Neuronal stem cell (in vitro differentiated cells): ENCODE measurements at regions not wholly inside any gene's neighbourhood (a gene's known extent, or its start where the extent isn't known, plus 50 kb on each side); places are given as distances from the start of the nearest gene placed in this dataset.

Experiments
- DNase-seq: peaks from one replicate; pipeline ENCODE4 v3.0.0-alpha.2; 2013; ENCODE audit warnings: low spot score
- H2AFZ ChIP-seq: one replicate; pipeline ENCODE4 v1.6.1; 2013; ENCODE audit warnings: mild to moderate bottlenecking, low read length, inconsistent platforms
- H2AK5ac ChIP-seq: 2 replicates; pipeline ENCODE4 v1.6.1; 2013; ENCODE audit warnings: low read depth, mild to moderate bottlenecking, inconsistent platforms, low read length, moderate library complexity, mixed read lengths
- H2BK120ac ChIP-seq: 2 replicates; pipeline ENCODE4 v1.6.1; 2013; ENCODE audit warnings: low read depth, mild to moderate bottlenecking, inconsistent platforms, low read length, moderate library complexity, mixed read lengths
- H2BK12ac ChIP-seq: one replicate; pipeline ENCODE4 v1.6.1; 2013; ENCODE audit warnings: low read length, inconsistent platforms
- H2BK15ac ChIP-seq: 2 replicates; pipeline ENCODE4 v1.6.1; 2013; ENCODE audit warnings: mild to moderate bottlenecking, low read length, inconsistent platforms, mixed read lengths
- H2BK5ac ChIP-seq: one replicate; pipeline ENCODE4 v1.6.1; 2013; ENCODE audit warnings: inconsistent platforms, mild to moderate bottlenecking, low read length, moderate library complexity
- H3K14ac ChIP-seq: one replicate; pipeline ENCODE4 v1.6.1; 2013; ENCODE audit warnings: low read length, inconsistent platforms
- H3K18ac ChIP-seq: 2 replicates; pipeline ENCODE4 v1.6.1; 2013; ENCODE audit warnings: low read length, inconsistent platforms
- H3K23ac ChIP-seq: 2 replicates; pipeline ENCODE4 v1.6.1; 2013; ENCODE audit warnings: low read depth, mild to moderate bottlenecking, mixed read lengths, low read length, inconsistent platforms; ENCODE audit not compliant: poor library complexity
- H3K27ac ChIP-seq: replicated peaks from 3 replicates; pipeline ENCODE4 v1.5.1; 2013; ENCODE audit warnings: low read length, inconsistent platforms
- H3K27me3 ChIP-seq, 3 experiments: 2 replicates each; pipeline ENCODE4 v1.6.1; 2013; ENCODE audit warnings: low read length in 3 of 3, mild to moderate bottlenecking in 2 of 3, inconsistent platforms in 1 of 3, low read depth in 1 of 3, mixed read lengths in 1 of 3, moderate library complexity in 1 of 3; ENCODE audit not compliant: control insufficient read depth in 3 of 3, insufficient read depth in 3 of 3
- H3K36me3 ChIP-seq, 2 donors: replicated peaks in 1 of 2; 2 replicates each; pipeline ENCODE4 v1.6.1; 2013; ENCODE audit warnings: low read length in 2 of 2; ENCODE audit not compliant: control insufficient read depth in 2 of 2, insufficient read depth in 2 of 2
- H3K4ac ChIP-seq: 2 replicates; pipeline ENCODE4 v1.6.1; 2013; ENCODE audit warnings: inconsistent platforms, mild to moderate bottlenecking, low read length, moderate library complexity
- H3K4me1 ChIP-seq, 2 donors: 1 replicate in 1 of 2; 2 replicates in 1 of 2; pipeline ENCODE4 v1.6.1; 2013; ENCODE audit warnings: low read length in 2 of 2, low read depth in 1 of 2; ENCODE audit not compliant: control insufficient read depth in 2 of 2, insufficient read depth in 1 of 2
- H3K4me2 ChIP-seq: one replicate; pipeline ENCODE4 v1.6.1; 2013; ENCODE audit warnings: mild to moderate bottlenecking, low read length, inconsistent platforms; ENCODE audit not compliant: insufficient read depth, poor library complexity, severe bottlenecking
- H3K4me3 ChIP-seq, 2 donors: 2 replicates each; pipeline ENCODE4 v1.5.1; 2013; ENCODE audit warnings: low read length in 2 of 2, mild to moderate bottlenecking in 2 of 2, inconsistent platforms in 1 of 2, moderate library complexity in 1 of 2
- H3K79me1 ChIP-seq: one replicate; pipeline ENCODE4 v1.6.1; 2013; ENCODE audit warnings: low read depth, mild to moderate bottlenecking, inconsistent platforms, low read length, moderate library complexity
- H3K9ac ChIP-seq: one replicate; pipeline ENCODE4 v1.6.1; 2013; ENCODE audit warnings: mild to moderate bottlenecking, low read depth, low read length, inconsistent platforms; ENCODE audit not compliant: poor library complexity
- H3K9me3 ChIP-seq, 2 donors: replicated peaks in 1 of 2; 2 replicates each; pipeline versions ENCODE3 to v1.6.1; 2013; ENCODE audit warnings: low read length in 2 of 2, mild to moderate bottlenecking in 2 of 2, inconsistent platforms in 1 of 2, low read depth in 1 of 2, mixed read lengths in 1 of 2, moderate library complexity in 1 of 2; ENCODE audit not compliant: control insufficient read depth in 2 of 2, insufficient read depth in 1 of 2
- H4K8ac ChIP-seq: one replicate; pipeline ENCODE4 v1.6.1; 2013; ENCODE audit warnings: low read depth, mild to moderate bottlenecking, inconsistent platforms, low read length, moderate library complexity
- H4K91ac ChIP-seq: one replicate; pipeline ENCODE4 v1.6.1; 2013; ENCODE audit warnings: low read length, low read depth, mild to moderate bottlenecking, inconsistent platforms; ENCODE audit not compliant: poor library complexity
- WGBS, 2 donors: extraction: QIAGEN DNeasy Blood & Tissue Kit; methylation state at CpG; one replicate each; pipeline ENCODE4 v1.1.7; 2013; ENCODE audit warnings: missing lambda C conversion rate in 2 of 2, mixed read lengths in 1 of 2; ENCODE audit not compliant: insufficient read length in 2 of 2, insufficient replicate concordance in 1 of 2; ENCODE audit errors: extremely low coverage in 2 of 2; 5-methylcytosine and 5-hydroxymethylcytosine counted together

DNA sequence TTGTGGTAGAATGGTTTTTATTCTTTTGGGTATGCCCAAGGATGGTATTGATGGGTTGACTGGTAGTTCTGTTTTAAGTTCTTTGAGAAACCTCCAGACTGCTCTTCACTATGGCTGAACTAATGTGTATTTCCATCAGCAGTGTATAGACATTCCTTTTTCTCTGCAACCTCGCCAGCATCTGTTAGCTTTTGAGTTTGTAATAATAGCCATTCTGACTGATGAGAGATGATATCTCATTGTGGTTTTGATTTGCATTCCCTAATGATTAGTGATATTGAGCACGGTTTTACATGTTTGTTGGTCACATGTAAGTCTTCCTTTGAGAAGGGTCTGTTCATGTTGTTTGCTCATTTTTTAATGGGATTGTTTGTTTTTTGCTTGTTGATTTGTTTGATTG, 1348.7 kb upstream of the NXPH2 start:
- no peaks in the 10 kb centered on the region for H3K4me1 ChIP-seq
- WGBS, 2 donors: no CpG with 5 or more reads among the region's 2 CpGs

GRCh38 chr2:140122001-140122400, 1341.8 kb upstream of the NXPH2 start:
- no CpG with 5 or more reads among the region's 5 CpGs for WGBS, 2 donors
- DNase-seq: no peak

More for the DNA sequence above, 1348.7 kb upstream of the NXPH2 start:
- no peak overlapping the region for H3K9ac ChIP-seq
- no peak overlapping the region for H3K23ac ChIP-seq
- H2AK5ac ChIP-seq: no peak overlapping the region
- H4K91ac ChIP-seq: no peak overlapping the region
- H2BK15ac ChIP-seq: no peak overlapping the region
- no peaks in the 10 kb centered on the region for H3K27me3 ChIP-seq
- H2BK120ac ChIP-seq: no peak overlapping the region
- H3K27ac ChIP-seq: no peak overlapping the region
- no peaks in the 10 kb centered on the region for H3K79me1 ChIP-seq
- DNase-seq: no peak
- H3K14ac ChIP-seq: no peak overlapping the region
- H2AFZ ChIP-seq: no peak overlapping the region
- no peak overlapping the region for H4K8ac ChIP-seq
- no peak overlapping the region for H3K4me3 ChIP-seq
- H3K4me2 ChIP-seq: no peak overlapping the region
- H3K4ac ChIP-seq: no peak overlapping the region
- no peaks in the 10 kb centered on the region for H3K36me3 ChIP-seq
- H2BK12ac ChIP-seq: no peak overlapping the region
- no peak overlapping the region for H3K18ac ChIP-seq
- no peak overlapping the region for H2BK5ac ChIP-seq
- H3K9me3 ChIP-seq: no peaks in the 10 kb centered on the region

DNA sequence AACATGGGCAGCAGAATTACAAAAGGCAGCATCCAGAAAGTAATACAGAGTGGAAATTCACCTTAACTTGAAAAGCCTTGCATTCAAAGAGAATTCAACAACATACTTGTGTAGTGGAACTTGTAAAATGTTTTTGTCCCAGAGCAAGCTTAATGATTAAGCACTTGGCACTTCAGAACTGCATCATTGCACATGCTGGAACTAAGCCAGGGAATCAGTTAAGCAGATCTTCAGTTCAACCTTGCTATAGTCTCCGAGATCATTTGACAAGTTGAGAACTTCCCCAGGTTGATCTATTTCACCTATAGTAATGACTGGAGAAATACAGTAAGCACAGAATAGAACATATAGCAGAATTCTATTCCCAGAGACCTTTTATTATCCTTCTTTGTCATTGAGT, 1337.2 kb upstream of the NXPH2 start:
- Histone ChIP-seq H3K9me3 (no peaks in the 10 kb centered on the region), H3K4ac (no peak overlapping the region), H3K4me1 (no peaks in the 10 kb centered on the region), H3K27ac (no peak overlapping the region), H2AK5ac (no peak overlapping the region), H2AFZ (no peak overlapping the region), H2BK12ac (no peak overlapping the region), H3K36me3 (peaks cover 0 to 1% of the 10 kb centered on the region in 2 donors), H3K23ac (no peak overlapping the region), H3K9ac (no peak overlapping the region), H2BK15ac (no peak overlapping the region), H3K27me3 (no peaks in the 10 kb centered on the region), H3K14ac (no peak overlapping the region), H4K8ac (no peak overlapping the region), H3K79me1 (no peaks in the 10 kb centered on the region), H3K4me2 (no peak overlapping the region), H2BK120ac (no peak overlapping the region), H2BK5ac (no peak overlapping the region), H3K4me3 (no peak overlapping the region), H3K18ac (no peak overlapping the region), H4K91ac (no peak overlapping the region)
- no CpG with 5 or more reads among the region's 1 CpG for WGBS, 2 donors
- DNase-seq: no peak

More at GRCh38 chr2:140122001-140122400, 1341.8 kb upstream of the NXPH2 start:
- Histone ChIP-seq H2AK5ac (no peak overlapping the region), H3K9me3 (no peaks in the 10 kb centered on the region), H4K91ac (no peak overlapping the region), H3K18ac (no peak overlapping the region), H2AFZ (peak overlapping the region; percentile 6), H4K8ac (no peak overlapping the region), H3K27me3 (no peaks in the 10 kb centered on the region), H3K23ac (no peak overlapping the region), H3K4me2 (no peak overlapping the region), H3K4me3 (no peak overlapping the region), H3K4ac (no peak overlapping the region), H2BK5ac (no peak overlapping the region), H3K27ac (no peak overlapping the region), H3K36me3 (peaks cover 0 to 1% of the 10 kb centered on the region in 2 donors), H2BK120ac (no peak overlapping the region), H2BK15ac (no peak overlapping the region), H3K79me1 (no peaks in the 10 kb centered on the region), H3K14ac (no peak overlapping the region), H2BK12ac (no peak overlapping the region), H3K9ac (no peak overlapping the region), H3K4me1 (no peaks in the 10 kb centered on the region)

DNA sequence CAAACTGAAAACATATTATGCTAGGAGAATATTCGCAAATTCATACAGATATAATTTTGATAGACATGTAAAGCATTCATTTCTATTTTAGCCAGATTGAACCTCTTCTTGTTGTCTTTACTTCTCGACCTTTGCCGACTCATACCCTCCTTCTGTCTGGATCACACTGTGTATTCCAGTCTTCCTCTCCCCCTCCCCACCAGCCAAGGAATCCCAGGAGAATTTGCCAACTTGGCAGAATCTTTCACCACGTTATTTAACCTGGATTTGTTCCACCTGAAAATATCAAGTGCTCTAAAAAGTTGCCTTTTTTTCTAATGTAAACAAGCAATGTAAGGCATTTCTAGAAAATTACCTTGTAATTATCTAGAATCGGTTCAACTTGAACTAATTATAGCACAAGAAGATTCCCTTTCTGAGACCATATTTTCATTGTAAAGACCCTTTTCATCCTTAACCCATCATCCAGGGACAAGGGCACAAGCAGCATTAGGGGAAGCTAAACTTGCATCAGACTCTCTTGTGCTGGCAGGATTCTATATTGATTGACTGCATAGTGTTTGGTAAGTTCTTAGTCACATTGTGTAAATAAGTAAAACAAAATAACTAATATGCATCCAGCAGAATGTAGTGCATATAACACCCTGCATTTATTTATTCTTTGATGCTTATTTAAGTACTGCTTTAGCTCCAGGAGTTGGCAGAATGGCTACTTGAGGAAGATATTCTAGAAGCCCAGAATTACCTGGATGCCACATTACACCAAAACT, 1328.7 kb upstream of the NXPH2 start:
- Histone ChIP-seq H3K9me3 (no peaks in the 10 kb centered on the region), H3K14ac (no peak overlapping the region), H2BK12ac (no peak overlapping the region), H3K18ac (no peak overlapping the region), H3K4me3 (no peak overlapping the region), H3K4me1 (no peaks in the 10 kb centered on the region), H2AFZ (no peak overlapping the region), H3K27me3 (no peaks in the 10 kb centered on the region), H3K4me2 (no peak overlapping the region), H3K23ac (no peak overlapping the region), H2BK120ac (no peak overlapping the region), H3K4ac (no peak overlapping the region), H4K8ac (no peak overlapping the region), H4K91ac (no peak overlapping the region), H2BK5ac (no peak overlapping the region), H3K9ac (no peak overlapping the region), H2BK15ac (no peak overlapping the region), H3K36me3 (no peaks in the 10 kb centered on the region), H3K79me1 (no peaks in the 10 kb centered on the region), H3K27ac (no peak overlapping the region), H2AK5ac (no peak overlapping the region)
- no peak for DNase-seq
- no CpG with 5 or more reads among the region's 5 CpGs for WGBS, 2 donors
